SH-SY5Y (cell line): ENCODE measurements at regions not wholly inside any gene's neighbourhood (a gene's known extent, or its start where the extent isn't known, plus 50 kb on each side); places are given as distances from the start of the nearest gene placed in this dataset.

Experiments
- GATA2 ChIP-seq: IDR thresholded peaks from 2 replicates; pipeline ENCODE4 v1.6.1; 2011; ENCODE audit warnings: mild to moderate bottlenecking, low read depth, low read length
- GATA3 ChIP-seq: IDR thresholded peaks from 2 replicates; pipeline ENCODE4 v1.6.1; 2011; ENCODE audit warnings: low read depth, mild to moderate bottlenecking, low read length, moderate library complexity

- TF ChIP-seq GATA3 (no peak), GATA2 (no peak)
Observed at GRCh38 chr2:216960671-216961268, 100.9 kb upstream of the TNP1 start.
